G401 (cell line): ENCODE measurements at regions not wholly inside any gene's neighbourhood (a gene's known extent, or its start where the extent isn't known, plus 50 kb on each side); places are given as distances from the start of the nearest gene placed in this dataset.
"Not testable (repeated sequence)": the region's sequence is repeated elsewhere in the genome, so short reads cannot be mapped to it uniquely, and the experiment has no call there.

Experiments used
- DNase-seq: peaks from one replicate; pipeline ENCODE4 v3.0.0-alpha.2; 2015; ENCODE audit warnings: low spot score
- in situ Hi-C: cut with HindIII; loops from 2 replicates; pipeline ENCODE4 v1.10.0; 2016; ENCODE audit warnings: low sequenced_read_pairs, mixed read lengths

- in situ Hi-C loops, result no loop called here
- DNase-seq, result no peak
These were observed 1064.5 kb upstream of the DDX18 start for GRCh38 chr2:116749994-116750393.

- in situ Hi-C loops, result no loop called here
- no peak for DNase-seq
These were observed 1060.0 kb upstream of the DDX18 start for GRCh38 chr2:116754381-116755101.

DNA sequence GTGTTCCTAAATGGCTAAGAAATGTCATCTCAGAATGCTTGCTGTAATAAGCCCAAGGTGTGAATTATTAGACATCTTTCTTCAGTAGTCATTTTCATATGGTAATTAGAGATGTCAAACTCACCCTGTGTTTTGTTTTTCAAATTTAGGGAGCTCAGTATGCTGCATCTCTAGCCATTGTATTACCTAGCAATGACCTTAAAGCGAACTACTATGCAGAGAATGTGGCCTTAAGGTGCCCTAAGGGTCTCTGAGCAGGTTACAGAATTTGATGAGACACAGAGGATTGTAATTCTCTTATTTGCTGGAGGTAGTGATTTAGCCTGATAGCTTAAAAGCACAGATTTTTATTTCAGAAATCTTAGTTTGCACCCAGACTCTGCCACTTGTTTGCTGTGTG is 1052.6 kb upstream of the DDX18 start:
- DNase-seq, result no peak
- in situ Hi-C loops, result no loop called here

- DNase-seq, result no peak
These were observed 1045.0 kb upstream of the DDX18 start for GRCh38 chr2:116769514-116769913.

DNA sequence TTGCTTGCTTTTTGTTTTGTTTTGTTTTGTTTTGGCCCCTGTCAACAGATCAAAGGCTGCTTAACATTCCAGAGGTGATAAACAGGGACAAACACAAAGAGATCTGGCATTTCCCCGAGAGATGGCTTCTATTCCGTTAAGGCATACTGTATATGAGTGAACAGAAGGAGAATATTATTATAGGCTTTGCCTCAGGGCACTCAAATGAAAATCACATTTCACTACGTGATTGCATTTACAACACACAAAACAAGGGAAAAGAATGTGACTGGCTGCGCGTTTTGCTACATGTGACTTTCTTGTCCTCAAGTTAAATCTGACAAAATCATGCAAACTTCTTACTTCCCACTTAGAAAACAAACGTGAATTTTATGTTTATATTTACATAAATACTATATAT is 1037.9 kb upstream of the DDX18 start:
- in situ Hi-C loops, result no loop called here
- DNase-seq, result no peak

More at GRCh38 chr2:116769514-116769913, 1045.0 kb upstream of the DDX18 start:
- in situ Hi-C loops, result no loop called here

GRCh38 chr2:116787848-116788247 is 1026.6 kb upstream of the DDX18 start:
- DNase-seq, result no peak
- in situ Hi-C loops, result no loop called here

- in situ Hi-C loops, result no loop called here
- DNase-seq, result no peak
These were observed 1011.8 kb upstream of the DDX18 start for GRCh38 chr2:116802671-116803070.

- no peak for DNase-seq
These were observed 1009.6 kb upstream of the DDX18 start for GRCh38 chr2:116804901-116805300.

DNA sequence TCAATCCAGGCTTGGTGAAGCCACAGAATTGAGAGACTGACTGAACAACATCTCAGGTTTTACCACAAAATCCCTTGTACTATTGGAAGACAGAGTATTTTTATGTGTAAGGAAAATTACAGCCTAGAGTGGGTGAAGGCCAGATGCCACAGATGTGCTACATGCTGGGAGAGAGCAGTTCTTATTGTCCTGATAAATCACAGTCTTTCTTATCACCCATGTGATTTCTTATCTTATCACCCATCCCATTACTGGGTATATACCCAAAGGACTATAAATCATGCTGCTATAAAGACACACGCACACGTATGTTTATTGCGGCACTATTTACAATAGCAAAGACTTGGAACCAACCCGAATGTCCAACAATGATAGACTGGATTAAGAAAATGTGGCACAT is 1008.0 kb upstream of the DDX18 start:
- in situ Hi-C loops, DNase-seq: not testable (repeated sequence)

More at GRCh38 chr2:116804901-116805300, 1009.6 kb upstream of the DDX18 start:
- in situ Hi-C loops, result no loop called here

DNA sequence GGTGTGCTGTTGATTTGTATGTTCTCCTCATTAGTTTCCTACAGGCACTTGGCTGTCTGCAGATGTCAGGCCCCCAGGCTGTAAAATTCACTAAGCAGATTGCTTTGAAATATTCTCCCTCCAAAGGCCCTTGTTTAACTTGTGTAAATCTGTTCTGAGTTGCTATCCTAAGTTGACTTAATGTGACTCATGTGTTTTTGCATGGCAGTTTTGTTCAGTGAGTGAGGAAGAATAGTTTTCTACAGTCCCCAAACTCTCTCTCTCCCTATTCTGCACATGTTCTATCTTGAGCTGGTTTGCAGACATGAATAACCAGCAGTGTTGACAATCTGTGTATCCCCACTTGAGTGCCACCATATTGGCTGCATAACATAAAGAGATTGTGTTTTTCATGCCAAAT is 1005.4 kb upstream of the DDX18 start:
- DNase-seq, result no peak
- in situ Hi-C loops, result no loop called here

- in situ Hi-C loops, result no loop called here
- no peak for DNase-seq
These were observed 1004.4 kb upstream of the DDX18 start for GRCh38 chr2:116810071-116810470.

DNA sequence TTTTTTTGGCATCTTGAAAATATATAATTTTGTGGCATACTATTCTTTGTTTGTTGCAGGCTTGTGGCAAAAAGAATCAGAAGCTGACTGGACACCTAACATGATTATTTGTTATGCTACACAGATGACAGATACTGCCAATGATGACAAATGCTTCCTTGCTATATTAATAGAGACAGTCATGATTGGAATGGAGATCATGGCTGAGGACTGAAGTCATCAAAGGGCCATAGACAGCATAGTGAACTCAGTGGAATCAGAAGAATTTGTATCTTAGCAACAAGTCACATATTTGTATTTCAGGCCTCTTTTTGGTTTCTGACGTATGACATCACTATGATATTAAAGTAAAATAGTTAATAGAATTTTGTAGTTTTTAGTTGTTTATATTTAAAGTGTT is 1003.8 kb upstream of the DDX18 start:
- in situ Hi-C loops, result no loop called here
- no peak for DNase-seq

DNA sequence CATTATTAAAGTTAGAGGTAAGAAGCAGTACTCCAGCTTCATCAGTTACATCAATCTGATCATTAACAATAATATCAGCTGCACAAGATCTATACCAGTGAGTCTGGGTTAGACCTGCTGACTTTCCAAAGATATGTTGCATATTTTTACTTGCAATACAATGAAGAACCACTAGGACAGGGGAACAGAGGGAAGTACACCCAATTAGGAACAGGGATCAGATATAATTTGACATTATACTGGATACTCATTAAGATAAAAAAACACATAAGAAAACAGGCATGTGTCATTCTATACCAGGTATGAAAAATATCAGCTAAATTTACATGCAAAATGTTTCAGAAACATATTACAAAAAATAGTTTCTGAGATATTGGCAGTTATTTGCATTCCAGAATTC is 995.1 kb upstream of the DDX18 start:
- in situ Hi-C loops, result no loop called here

GRCh38 chr2:116820986-116821385 is 993.5 kb upstream of the DDX18 start:
- in situ Hi-C loops, result no loop called here
- DNase-seq, result no peak

More for the DNA sequence above, 995.1 kb upstream of the DDX18 start:
- no peak for DNase-seq

DNA sequence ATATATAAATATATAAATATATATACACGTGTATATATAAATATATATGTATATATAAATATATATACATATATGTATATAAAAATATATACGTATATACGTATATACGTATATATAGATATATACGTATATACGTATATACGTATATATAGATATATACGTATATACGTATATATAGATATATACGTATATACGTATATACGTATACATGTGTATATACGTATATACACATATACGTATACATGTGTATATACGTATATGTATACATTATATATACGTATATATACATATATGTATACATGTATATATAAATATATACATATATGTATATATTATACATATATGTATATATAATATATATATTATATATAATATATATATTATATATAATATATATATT is 984.9 kb upstream of the DDX18 start:
- DNase-seq, in situ Hi-C loops: not testable (repeated sequence)

DNA sequence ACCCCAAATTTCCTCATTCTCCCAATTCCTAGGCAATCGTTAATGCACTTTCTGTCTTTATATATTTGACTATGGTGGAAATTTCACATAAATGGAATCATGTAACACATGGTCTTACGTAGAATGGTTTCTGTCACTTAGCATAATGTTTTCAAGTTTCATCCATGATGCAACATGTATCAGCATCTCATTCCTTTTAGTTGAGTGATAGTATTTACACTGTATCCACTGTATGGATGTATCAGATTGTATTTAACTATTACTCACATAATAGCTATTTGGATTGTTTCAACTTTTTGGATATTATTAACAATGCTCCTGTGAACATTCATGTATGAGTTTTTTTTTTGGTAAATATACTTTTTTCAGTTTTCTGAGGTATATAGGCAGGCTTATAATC is 982.3 kb upstream of the DDX18 start:
- in situ Hi-C loops, result no loop called here
- no peak for DNase-seq

- DNase-seq, result no peak
These were observed 981.4 kb upstream of the DDX18 start for GRCh38 chr2:116833052-116833451.

GRCh38 chr2:116842164-116842563 is 972.3 kb upstream of the DDX18 start:
- no peak for DNase-seq
- in situ Hi-C loops, result no loop called here

More at GRCh38 chr2:116833052-116833451, 981.4 kb upstream of the DDX18 start:
- in situ Hi-C loops, result no loop called here

DNA sequence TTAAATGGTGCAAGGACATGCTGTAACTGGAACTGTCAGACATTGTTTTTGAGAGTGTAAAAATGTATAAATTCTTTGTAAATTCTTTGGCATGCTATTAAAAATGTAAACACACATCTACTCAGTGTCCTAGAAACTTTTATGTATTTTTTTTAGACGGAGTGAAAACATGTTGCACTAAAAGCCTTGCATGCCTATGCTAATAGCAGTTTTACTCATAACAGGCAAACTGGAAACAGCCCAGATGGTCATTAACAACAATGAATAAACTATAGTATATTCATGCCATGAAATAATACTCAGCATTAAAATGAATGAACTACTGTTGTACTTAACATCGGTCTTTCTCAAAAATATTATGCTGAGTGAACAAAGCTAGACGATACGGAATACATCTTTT is 954.8 kb upstream of the DDX18 start:
- in situ Hi-C loops, result no loop called here

GRCh38 chr2:116874021-116874420 is 940.5 kb upstream of the DDX18 start:
- no peak for DNase-seq
- in situ Hi-C loops, result no loop called here

More for the DNA sequence above, 954.8 kb upstream of the DDX18 start:
- no peak for DNase-seq

GRCh38 chr2:116877274-116877673 is 937.2 kb upstream of the DDX18 start:
- DNase-seq, result no peak
- in situ Hi-C loops, result no loop called here
